HG03095 (cell line): ENCODE measurements at regions not wholly inside any gene's neighbourhood (a gene's known extent, or its start where the extent isn't known, plus 50 kb on each side); places are given as distances from the start of the nearest gene placed in this dataset.
"Not testable (repeated sequence)": the region's sequence is repeated elsewhere in the genome, so short reads cannot be mapped to it uniquely, and the experiment has no call there.

ENCODE experiments used
- ATAC-seq: cut with Tn5 transposase; IDR thresholded peaks from one replicate; pipeline ENCODE4 v1.9.1; 2021; ENCODE audit warnings: moderate library complexity; ENCODE audit not compliant: unreplicated experiment

DNA sequence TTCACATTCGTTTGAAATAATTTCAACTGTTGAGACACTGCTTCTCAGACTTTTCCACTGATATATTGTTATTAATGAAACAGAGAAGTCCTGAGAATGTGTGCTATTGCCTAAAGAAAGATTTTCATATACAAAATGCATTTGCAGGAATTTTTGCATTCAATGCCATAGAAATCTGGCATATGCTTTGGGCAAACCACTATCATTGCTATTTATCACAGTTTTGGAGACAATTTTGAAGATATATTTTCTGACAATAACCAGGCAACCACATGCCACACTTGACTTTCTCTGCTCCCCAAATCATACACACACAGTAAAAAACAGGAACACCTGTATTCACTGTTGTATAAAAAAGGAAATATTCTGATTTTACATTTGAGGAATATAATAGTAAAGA, 1303.7 kb upstream of the IGFBP7 start:
- ATAC-seq, result no peak

DNA sequence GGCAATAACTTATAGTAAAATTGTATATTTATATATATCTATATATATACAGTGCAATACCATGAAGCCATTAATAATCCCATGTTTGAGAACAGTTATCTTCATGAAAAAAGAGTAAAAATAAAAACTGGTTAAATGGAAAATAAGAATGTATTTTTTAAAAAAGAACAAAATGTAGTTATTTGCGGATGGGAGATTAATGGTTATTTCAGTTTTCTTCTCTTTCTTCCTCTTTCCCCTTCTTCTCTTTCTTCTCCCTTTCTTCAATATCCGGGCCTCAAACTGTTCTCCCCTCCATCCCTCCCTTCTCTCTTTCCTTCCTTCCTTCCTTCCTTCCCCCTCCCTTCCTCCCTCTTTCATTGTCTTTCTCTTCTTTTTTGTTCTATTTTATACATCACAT, 1301.7 kb upstream of the IGFBP7 start:
- ATAC-seq, result no peak

DNA sequence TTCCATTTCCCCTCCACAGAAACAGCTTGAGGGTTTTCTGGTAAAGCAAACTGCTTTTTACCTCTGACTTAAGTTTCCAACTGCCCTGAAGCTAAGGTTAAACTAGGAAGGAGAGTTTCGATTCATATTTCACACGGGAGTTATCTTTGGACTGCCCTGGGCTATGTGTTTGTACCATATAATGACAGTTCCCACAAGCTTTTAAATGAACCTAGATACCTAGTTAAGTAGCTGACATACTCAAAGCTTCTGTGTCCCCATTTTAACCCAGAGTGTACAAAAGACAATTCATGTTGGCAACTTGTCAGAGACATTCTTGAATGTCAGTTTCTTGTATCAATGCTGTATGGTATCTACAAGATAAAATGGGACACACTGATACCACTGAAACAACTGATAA, 1296.6 kb upstream of the IGFBP7 start:
- ATAC-seq, result no peak

DNA sequence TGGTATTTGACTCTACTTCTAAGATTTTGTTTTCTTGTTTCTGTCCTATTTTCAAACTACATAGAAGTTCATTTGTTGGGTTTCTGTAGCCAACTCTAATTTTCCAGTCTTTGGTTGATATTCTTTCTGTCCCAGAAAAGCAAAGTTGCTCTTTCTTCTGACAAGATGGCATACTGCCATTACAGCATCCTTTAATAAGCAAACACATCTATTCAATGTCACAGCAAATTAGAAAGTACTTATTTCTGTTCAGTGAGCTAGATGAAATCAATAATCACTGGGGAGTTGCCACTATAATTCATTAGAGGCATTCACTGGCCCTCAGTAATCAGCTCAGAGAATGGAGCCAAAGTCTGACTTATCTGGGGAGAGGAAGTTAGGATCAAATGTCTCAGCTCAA, 1258.0 kb upstream of the IGFBP7 start:
- ATAC-seq, result no peak

DNA sequence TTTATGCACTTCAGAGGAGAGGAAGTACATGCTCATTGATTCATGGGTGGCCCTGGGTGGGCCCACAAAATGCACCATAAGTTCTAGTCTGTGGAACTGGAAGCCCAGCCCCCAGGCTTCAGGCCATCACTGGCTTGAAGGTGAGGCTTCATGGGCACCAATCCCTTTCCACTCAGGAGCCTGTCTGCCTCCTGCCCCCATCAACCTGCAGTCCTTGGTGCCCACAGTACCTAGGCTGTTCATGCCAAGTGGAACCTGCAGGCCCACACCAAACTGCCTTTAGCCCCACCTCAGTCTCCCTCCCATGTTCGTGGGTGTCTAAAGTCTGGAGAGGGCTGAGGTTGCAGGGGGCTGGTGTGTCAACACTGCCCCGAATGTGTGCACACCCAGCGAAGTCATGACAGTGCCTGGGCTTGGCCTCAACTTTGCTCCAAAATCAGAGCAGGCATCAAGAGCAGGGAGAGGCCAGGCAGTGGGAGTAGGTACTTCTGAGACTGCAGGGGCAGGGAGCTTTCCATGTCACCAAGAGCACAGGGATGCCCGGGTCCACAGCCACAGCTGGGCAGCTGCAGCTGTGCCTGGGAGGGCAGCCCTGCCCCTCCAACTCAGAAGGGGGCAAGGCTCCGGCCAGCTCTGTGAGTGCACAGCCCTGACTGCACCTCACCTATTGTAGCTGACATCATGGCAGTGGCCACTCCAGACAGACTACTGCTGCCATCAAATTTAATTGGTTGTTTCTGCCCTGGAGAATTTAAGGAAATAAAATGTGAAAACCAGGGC, 1250.4 kb upstream of the IGFBP7 start:
- ATAC-seq, result no peak

DNA sequence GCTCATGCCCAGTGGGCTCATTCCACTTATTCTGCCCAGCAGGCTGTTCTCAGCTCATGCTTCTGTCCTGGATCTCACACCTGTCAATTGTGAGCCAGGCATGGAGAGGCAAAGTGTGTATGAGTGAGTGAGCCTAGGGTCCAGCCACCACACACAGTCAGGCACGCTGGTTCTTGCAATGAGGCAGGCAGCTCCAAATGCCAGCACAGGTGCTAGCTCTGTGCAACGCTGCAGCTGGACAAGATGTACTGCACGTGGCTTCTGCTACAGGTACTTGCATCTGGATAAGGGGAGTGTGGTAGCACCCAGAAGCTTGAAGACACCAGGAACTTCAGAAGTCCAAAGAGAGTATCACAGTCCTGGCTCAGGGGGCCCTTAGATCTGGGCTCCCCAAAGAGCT, 1249.4 kb upstream of the IGFBP7 start:
- ATAC-seq, result no peak

DNA sequence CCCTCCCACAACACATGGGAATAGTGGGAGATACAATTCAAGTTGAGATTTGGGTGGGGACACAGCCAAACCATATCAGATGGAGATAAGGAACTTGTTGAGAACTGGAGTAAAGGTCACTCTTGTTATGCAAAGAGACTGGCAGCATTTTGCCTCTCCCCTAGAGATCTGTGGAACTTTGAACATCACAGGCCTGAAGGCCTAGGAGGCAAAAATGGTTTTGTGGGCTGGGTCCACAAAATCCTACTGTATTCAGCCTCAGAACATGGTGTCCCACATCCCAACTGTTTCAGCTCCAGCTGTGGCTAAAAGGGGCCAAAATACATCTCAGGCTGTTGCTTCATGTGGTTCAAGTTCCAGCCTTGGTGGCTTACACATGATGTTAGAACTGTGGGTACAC, 1247.8 kb upstream of the IGFBP7 start:
- ATAC-seq, result no peak

DNA sequence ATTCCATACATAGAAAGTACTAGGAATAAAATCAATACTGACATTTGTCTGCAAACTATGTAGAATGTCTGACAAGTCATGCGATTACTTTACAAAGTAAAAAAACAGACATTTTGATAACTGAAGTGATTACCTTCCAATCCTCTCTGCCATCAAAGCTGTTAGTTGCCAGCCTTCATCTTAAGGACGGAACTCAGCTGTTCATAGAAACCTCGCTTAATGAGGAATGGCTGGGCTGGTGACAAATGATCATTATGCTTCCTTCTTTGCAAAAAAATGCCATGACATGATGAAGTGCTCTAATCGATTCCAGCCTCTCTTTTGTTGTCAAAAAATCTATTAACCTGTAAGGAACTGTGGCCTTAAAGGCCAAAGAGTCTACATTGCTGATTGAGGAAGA, 1214.9 kb upstream of the IGFBP7 start:
- no peak for ATAC-seq

DNA sequence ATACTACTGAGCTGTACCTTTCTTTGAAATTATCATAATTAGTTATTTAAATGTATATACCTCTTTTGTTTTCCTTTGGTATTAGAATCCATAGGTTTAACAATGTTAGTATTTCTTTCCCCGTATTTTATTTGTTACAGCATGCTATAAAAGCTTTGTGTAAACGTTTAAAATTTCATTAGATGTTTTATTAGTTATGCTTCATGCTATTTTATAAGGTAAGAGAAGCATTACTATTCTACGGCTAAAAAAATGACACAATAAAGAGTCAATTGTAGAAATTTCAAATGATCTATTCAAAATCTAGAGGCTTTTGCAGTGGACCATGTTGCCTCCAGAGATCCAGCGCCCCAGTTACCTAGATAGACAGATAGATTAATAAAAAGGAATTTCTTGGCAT, 1203.3 kb upstream of the IGFBP7 start:
- no peak for ATAC-seq

DNA sequence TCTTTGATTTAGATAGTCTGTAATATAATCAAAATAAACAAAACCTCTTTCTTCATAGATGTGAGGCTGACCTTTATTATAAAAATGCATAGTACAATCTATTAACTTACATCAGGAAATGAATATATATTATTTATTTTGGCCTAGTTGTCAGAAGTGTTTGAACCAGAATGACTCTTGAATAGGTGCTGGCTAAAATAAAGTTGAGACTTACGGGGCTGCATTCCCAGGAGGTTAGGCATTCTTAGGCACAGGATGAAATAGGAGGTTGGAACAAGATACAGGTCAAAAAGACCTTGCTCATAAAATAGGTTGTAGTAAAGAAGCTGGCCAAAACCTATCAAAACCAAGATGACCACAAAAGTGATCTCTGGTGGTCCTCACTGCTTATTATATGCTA, 1193.3 kb upstream of the IGFBP7 start:
- no peak for ATAC-seq

DNA sequence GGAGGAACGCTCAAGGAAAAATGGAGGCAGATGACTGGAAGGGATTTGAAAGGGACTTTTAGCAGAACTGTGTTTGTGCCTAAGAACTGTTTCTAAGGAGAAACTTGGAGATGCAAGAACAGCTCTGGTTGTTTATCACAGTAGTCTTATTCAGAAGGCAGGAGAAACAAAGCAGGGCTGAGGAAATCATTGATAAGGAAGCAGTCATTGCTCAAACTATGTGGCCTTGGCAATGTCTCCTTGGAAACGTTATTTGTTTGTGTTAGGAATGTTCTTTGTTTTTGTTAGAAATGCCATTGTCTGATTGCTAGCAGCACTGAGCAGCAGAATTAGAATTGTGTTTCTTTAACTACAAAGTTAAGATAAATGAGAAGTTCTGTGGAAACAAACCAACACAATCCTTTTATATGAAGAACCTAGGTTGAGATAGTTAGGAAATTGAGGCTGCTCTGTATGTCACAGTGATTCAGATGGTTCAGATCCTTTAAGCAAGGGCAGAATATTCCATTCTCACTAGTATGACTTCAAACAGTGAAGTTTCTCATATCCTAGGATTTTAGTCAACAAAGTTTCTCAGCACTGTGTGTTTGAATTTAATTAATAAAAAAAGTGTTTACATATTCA, 1191.3 kb upstream of the IGFBP7 start:
- no peak for ATAC-seq

DNA sequence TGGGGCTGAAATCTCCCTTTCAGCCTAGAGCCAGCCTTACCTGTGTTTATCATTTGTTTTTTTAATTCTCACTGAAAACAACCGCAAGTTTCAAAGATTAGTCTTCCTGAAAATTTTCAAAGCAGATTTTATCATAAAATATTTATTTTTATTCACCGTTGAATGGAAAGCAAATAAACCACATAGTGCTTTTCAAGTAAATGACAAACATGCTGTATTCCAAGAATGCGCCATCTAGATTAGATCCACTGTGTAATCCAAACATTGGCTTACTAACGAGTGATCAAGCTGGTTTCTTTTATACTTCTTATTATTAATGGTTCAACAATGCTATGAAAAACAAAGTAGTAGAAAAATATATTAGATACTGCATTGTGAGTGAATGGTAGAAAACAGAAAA, 1176.2 kb upstream of the IGFBP7 start:
- ATAC-seq, result no peak

DNA sequence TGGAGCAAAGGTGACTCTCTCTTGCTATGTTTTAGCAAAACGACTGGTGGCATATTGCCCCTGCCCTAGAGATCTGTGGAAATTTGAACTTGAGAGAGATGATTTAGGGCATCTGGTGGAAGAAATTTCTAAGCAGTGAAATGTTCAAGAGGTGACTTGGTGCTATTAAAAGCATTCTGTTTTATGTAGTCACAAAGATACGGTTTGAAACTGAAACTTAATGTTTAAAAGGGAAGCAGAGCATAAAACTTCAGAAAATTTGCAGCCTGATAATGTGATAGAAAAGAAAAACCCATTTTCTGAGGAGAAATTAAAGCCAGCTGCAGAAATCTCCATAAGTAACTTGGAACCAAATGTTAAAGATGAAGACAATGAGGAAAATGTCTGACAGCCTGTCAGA, 1170.7 kb upstream of the IGFBP7 start:
- not testable (repeated sequence) for ATAC-seq

DNA sequence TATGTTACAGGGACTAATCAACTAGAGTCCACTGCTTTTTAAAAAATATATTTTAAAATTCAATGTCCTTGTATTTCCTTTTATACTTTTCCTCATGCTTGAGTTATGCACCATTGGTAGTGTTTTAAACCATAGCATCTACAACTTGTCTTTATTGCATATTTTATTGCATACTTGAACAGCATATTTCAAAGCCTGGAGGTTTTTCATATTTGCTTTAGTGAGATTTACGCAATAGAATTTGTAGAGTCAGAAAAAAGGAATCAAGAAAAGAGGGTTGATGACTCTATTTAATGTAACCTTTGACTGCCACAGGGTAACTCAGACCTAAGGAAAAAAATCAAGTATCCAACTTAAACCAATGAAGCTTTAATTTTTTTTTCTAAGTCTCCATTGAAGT, 1165.7 kb upstream of the IGFBP7 start:
- ATAC-seq, result no peak

DNA sequence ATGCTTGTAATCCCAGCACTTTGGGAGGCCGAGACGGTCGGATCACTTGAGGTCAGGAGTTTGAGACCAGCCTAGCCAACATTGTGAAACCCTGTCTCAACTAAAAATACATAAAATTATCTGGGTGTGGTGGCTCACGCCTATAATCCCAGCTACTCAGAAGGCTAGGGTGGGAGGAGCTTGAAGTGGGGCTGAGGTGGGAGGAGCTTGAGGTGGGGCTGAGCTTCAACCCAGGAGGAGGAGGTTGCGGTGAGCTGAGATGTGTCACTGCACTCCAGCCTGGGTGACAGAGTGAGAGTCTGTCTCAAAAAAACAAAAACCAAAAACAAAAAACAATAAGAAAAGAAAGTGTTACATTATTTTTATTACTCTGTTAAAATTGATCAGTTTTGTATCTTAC, 1164.4 kb upstream of the IGFBP7 start:
- no peak for ATAC-seq

DNA sequence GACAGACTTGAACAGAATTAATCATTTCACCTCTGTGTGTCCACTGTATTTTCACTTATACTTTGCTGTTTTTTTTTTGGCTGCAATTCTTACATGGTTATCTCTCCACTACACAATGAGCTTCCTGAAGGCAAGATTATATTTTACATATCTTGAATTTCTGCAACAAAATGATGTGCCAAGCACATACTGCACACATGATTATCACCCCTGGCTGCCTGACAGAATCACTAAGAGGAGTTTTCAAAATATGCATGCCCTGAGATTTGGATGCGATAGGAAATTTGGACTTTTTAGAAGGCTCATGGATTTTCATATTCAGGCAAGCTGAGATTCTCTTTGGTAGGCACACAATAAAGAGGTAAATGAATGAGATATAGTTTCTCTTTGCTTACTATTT, 1162.1 kb upstream of the IGFBP7 start:
- no peak for ATAC-seq

DNA sequence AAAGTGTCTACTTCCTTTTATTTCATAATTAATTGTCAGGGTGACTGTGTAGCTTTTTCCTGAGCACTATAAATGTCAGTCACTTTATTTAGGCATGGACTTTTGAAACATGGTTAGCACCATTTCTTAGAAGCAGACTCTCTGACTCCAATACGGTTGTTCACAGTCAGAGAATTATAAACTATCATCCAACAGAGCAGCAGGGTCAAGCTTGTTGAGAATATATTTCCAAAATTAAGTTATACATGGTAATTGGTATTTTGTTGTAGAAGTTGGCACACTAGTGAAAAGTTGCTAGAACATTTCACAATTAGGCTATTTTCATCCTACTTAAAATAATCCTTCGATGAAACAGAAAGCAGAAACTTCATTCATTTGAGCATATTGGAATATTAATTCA, 1155.5 kb upstream of the IGFBP7 start:
- no peak for ATAC-seq

DNA sequence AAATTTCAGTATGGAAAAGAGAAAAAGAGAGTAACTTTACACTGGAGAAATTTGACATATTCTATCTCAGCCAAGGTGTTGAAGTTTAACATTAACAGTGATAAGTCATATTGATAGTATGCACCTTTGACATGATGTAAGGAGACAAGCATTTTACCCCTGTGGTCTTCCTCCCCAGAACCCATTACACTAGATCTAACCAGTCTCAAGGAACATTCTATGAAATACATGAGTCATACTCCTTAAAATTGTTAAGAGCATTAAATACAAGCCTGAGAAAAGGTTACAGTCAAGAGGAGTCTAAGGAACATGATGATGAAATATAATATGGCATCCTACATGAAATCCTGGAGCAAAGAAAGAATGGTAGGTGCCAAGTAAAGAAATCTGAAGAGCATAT, 1151.3 kb upstream of the IGFBP7 start:
- ATAC-seq, result no peak

DNA sequence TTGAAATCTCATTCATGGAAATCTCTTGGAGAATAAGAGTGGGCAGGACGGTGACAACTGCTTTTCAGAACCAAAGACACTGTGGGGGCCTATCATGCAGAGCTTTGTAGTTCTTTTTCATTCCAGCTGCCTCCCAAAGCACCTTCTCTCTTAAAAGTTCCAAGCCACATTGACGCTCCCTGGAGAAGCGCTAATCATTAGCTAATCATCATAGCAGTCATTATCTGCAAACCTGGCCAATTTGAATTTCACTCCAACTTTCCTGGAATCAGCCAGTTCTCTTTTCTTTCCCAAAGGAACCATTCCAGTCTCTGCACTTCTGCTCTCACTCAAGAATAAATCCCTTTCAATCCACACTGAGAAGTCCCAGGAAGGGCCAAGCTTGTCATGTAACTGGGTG, 1144.1 kb upstream of the IGFBP7 start:
- ATAC-seq, result no peak

DNA sequence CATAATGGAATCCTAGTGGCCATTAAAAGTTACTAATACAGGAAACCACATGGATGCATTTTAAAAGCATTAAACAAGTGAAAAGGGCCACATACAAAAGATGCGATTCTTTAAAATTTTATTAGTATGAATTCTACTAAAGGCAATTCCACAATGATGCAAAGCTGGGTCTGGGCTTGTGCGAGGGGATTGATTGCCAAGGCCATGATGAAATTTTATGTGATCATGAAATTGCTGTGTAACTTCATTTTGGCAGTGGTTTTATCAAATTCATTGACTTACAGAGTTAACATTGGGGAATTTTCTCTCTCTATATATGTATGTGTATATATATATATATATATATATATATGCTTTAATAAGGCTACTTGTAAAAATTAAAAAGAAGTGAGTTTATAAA, 1142.5 kb upstream of the IGFBP7 start:
- ATAC-seq, result no peak

DNA sequence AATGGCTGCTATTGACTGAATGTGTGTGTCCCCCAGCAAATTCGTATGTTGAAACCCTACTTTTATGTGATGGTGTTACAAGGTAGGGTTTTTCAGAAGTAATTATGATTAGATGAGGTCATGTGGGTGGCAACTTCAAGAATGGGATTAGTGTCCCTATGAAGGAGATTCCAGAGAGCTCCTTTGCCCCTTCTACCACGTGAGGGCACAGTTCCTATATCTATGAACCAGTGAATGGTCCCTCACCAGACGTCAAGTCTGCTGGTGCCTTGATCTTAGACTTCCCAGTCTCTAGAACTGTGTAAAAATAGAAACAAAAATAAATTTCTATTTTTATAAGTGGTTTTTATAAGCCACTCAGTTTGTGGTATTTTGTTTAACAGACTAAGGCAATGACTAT, 1137.6 kb upstream of the IGFBP7 start:
- ATAC-seq, result no peak

DNA sequence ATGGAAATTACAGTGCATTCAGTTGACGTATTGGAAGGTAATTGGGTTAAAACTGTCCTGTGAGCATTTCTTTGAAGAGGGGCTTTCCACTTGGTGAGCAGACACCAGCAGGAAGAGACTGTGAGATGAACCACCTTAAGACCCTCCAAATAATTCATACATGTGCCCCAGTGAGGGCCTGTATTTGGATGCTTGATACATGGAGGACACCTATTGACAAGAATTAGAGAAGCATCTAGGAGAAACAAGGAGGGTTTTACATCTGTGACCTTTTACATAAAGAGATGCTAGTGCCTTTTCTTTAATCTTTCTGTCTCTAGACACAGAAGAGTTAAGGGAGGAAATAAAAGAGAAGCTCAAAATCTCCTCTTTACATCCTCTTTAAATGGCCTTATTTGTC, 1115.3 kb upstream of the IGFBP7 start:
- ATAC-seq, result no peak

DNA sequence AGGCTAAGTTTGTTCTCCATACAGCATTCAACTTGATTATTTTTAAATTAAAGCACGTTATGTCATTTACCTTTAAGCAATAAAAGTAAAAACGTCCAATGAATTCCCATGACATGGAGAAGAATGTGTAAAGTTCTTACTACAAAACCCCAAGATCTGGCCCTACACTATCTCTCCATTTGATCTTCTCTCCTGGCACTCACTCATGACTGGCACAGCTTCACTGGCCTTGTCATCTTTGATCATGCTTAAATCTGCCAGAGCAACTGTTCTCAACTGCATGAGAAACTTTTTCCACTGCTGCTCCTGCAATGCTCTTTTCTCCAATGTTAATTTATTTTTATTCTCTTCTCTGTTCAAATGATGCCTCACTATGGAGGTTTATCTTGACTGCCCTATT, 1109.0 kb upstream of the IGFBP7 start:
- no peak for ATAC-seq
